ENCODE measurements at regions not wholly inside any gene's neighbourhood (a gene's known extent, or its start where the extent isn't known, plus 50 kb on each side); places are given as distances from the start of the nearest gene placed in this dataset.

GRCh38 chr6:6721606-6722005 lies 133.1 kb downstream of the LY86 start:
- TF ChIP-seq CTCF (IDR thresholded peaks at IDR 0.05), result no peak
- peak overlapping the region; percentile 96 for H3K27ac ChIP-seq
- no peaks in the 10 kb centered on the region for H3K9me3 ChIP-seq
- no peaks in the 10 kb centered on the region for H3K27me3 ChIP-seq (ENCODE audit: low read depth)
- DNase-seq (no peak), ATAC-seq (peak; percentile 71 to 74)
- H3K36me3 ChIP-seq, result no peaks in the 10 kb centered on the region
- intact Hi-C loops (cut with DNase I), result no loop called here
- no peak overlapping the region for H3K4me3 ChIP-seq
- H3K4me1 ChIP-seq, result peaks cover 66% of the 10 kb centered on the region

- intact Hi-C loops (cut with DNase I), result no loop called here
- Histone ChIP-seq H3K27ac (peak overlapping the region; percentile 96), H3K4me1 (peaks cover 66% of the 10 kb centered on the region), H3K9me3 (no peaks in the 10 kb centered on the region), H3K27me3 (ENCODE audit: low read depth) (no peaks in the 10 kb centered on the region), H3K4me3 (no peak overlapping the region), H3K36me3 (no peaks in the 10 kb centered on the region)
- ATAC-seq, result no peak
- no peak for DNase-seq
- TF ChIP-seq CTCF (IDR thresholded peaks at IDR 0.05), result no peak
Measured at GRCh38 chr6:6722195-6722594, 133.7 kb downstream of the LY86 start.

GRCh38 chr6:6723361-6723760 lies 134.8 kb downstream of the LY86 start:
- Histone ChIP-seq H3K9me3 (no peaks in the 10 kb centered on the region), H3K36me3 (no peaks in the 10 kb centered on the region), H3K4me1 (peaks cover 54% of the 10 kb centered on the region), H3K27ac (peak overlapping the region; percentile 96), H3K4me3 (no peak overlapping the region), H3K27me3 (ENCODE audit: low read depth) (no peaks in the 10 kb centered on the region)
- no peak for TF ChIP-seq CTCF (IDR thresholded peaks at IDR 0.05)
- intact Hi-C loops (cut with DNase I), result no loop called here
- no peak for ATAC-seq
- no peak for DNase-seq

- TF ChIP-seq CTCF (IDR thresholded peaks at IDR 0.05), result no peak
- Histone ChIP-seq H3K9me3 (no peaks in the 10 kb centered on the region), H3K4me1 (peaks cover 50% of the 10 kb centered on the region), H3K36me3 (no peaks in the 10 kb centered on the region), H3K27ac (peak overlapping the region; percentile 96), H3K4me3 (peak overlapping the region; percentile 50), H3K27me3 (ENCODE audit: low read depth) (no peaks in the 10 kb centered on the region)
- intact Hi-C loops (cut with DNase I), result no loop called here
- DNase-seq (peak; percentile 67), ATAC-seq (peak; percentile 55 to 62)
Measured at GRCh38 chr6:6723921-6724538, 135.5 kb downstream of the LY86 start.

GRCh38 chr6:6724539-6725467 lies 136.3 kb downstream of the LY86 start:
- Histone ChIP-seq H3K36me3 (no peaks in the 10 kb centered on the region), H3K27ac (peak overlapping the region; percentile 96), H3K4me1 (peaks cover 50% of the 10 kb centered on the region), H3K27me3 (ENCODE audit: low read depth) (no peaks in the 10 kb centered on the region), H3K9me3 (no peaks in the 10 kb centered on the region), H3K4me3 (peak overlapping the region; percentile 50)
- peak; percentile 70 for TF ChIP-seq CTCF (IDR thresholded peaks at IDR 0.05)
- ATAC-seq (peak; percentile 82 to 85), DNase-seq (peak; percentile 80)
- intact Hi-C loops (cut with DNase I), result no loop called here
